SK-N-SH (cell line): ENCODE measurements at regions not wholly inside any gene's neighbourhood (a gene's known extent, or its start where the extent isn't known, plus 50 kb on each side); places are given as distances from the start of the nearest gene placed in this dataset.

Source experiments
- CTCF ChIA-PET: fragments of 300-600, 350-600 bp; formaldehyde crosslinking; extraction: SDS; loops from one replicate; lab custom pipeline; 2021; lab: Yijun Ruan, JAX
- POLR2A ChIA-PET: fragments of 350-600 bp; sonication (Branson Sonifier 250); formaldehyde crosslinking; extraction: SDS; loops from one replicate; lab custom pipeline; 2020; ENCODE audit warnings: antibody characterized with exemption, inconsistent platforms; lab: Yijun Ruan, JAX
- DNase-seq: peaks from one replicate; pipeline ENCODE4 v3.0.0; 2012
- H2AFZ ChIP-seq: fragments of 200-600 bp; sonication (generic); 2 replicates; pipeline ENCODE4 v1.8.1; 2016; ENCODE audit warnings: antibody characterized with exemption, mild to moderate bottlenecking, low read depth
- H3F3A ChIP-seq: fragments of 200-600 bp; sonication (generic); replicated peaks from 2 replicates; pipeline ENCODE3; 2016; ENCODE audit warnings: antibody characterized with exemption, mild to moderate bottlenecking; ENCODE audit not compliant: insufficient read depth
- H3K27ac ChIP-seq, 2 experiments: fragments of 200-500 bp in 1 of 2; fragments of 200-600 bp in 1 of 2; sonication (Bioruptor generic) in 1 of 2; sonication (generic), shearing (Covaris generic) in 1 of 2; 2 replicates each; pipeline versions ENCODE4 v1.5.1 to v1.6.1; 2014 to 2016; ENCODE audit warnings: low read depth in 2 of 2, inconsistent platforms in 1 of 2, low read length in 1 of 2, mild to moderate bottlenecking in 1 of 2, mixed read lengths in 1 of 2
- H3K27me3 ChIP-seq: fragments of 200-600 bp; sonication (generic), shearing (Covaris generic); 2 replicates; pipeline ENCODE4 v1.6.1; 2016; ENCODE audit warnings: mixed run types; ENCODE audit not compliant: insufficient read depth
- H3K36me3 ChIP-seq, 2 experiments: fragments of 200-500 bp in 1 of 2; fragments of 200-600 bp in 1 of 2; sonication (Bioruptor generic) in 1 of 2; sonication (generic) in 1 of 2; replicated peaks in 1 of 2; 2 replicates each; pipeline versions ENCODE3 to v1.5.1; 2014 to 2016; ENCODE audit warnings: low read length in 1 of 2, mild to moderate bottlenecking in 1 of 2; ENCODE audit not compliant: insufficient read depth in 2 of 2, control insufficient read depth in 1 of 2
- H3K4me1 ChIP-seq, 2 experiments: fragments of 200-500 bp in 1 of 2; fragments of 200-600 bp in 1 of 2; sonication (Bioruptor generic) in 1 of 2; sonication (generic), shearing (Covaris generic) in 1 of 2; 2 replicates each; pipeline versions ENCODE4 v1.5.1 to v1.6.1; 2014 to 2016; ENCODE audit warnings: low read depth in 1 of 2, low read length in 1 of 2, mixed run types in 1 of 2; ENCODE audit not compliant: insufficient read depth in 2 of 2, control insufficient read depth in 1 of 2
- H3K4me2 ChIP-seq: fragments of 200-600 bp; sonication (generic), shearing (Covaris generic); 2 replicates; pipeline ENCODE4 v1.6.1; 2017; ENCODE audit warnings: mixed run types
- H3K4me3 ChIP-seq, 2 experiments: fragments of 200-500 bp in 1 of 2; fragments of 200-600 bp in 1 of 2; sonication (Bioruptor generic) in 1 of 2; sonication (generic), shearing (Covaris generic) in 1 of 2; 2 replicates each; pipeline versions ENCODE4 v1.5.1 to v1.8.1; 2014 to 2016; ENCODE audit warnings: low read depth in 2 of 2, inconsistent platforms in 1 of 2, low read length in 1 of 2, mild to moderate bottlenecking in 1 of 2, mixed read lengths in 1 of 2, moderate library complexity in 1 of 2
- H3K79me2 ChIP-seq: fragments of 200-600 bp; sonication (generic); 2 replicates; pipeline ENCODE4 v1.8.1; 2017; ENCODE audit warnings: mild to moderate bottlenecking; ENCODE audit not compliant: insufficient read depth
- H3K9ac ChIP-seq: fragments of 200-600 bp; sonication (generic); 2 replicates; pipeline ENCODE4 v1.6.1; 2017; ENCODE audit warnings: mixed run types
- H3K9me2 ChIP-seq: fragments of 200-600 bp; sonication (generic); 2 replicates; pipeline ENCODE4 v1.6.1; 2017; ENCODE audit warnings: mixed run types
- H3K9me3 ChIP-seq: fragments of 200-600 bp; sonication (generic); 2 replicates; pipeline ENCODE4 v1.6.1; 2017; ENCODE audit warnings: mixed run types, mild to moderate bottlenecking, moderate library complexity
- H4K20me1 ChIP-seq: fragments of 200-600 bp; sonication (generic); 2 replicates; pipeline ENCODE4 v1.6.1; 2017; ENCODE audit warnings: mild to moderate bottlenecking, mixed run types; ENCODE audit not compliant: insufficient read depth
- ELF1 ChIP-seq: IDR thresholded peaks from 2 replicates; pipeline ENCODE4 v1.4.0; 2012
- EP300 ChIP-seq, 2 experiments: IDR thresholded peaks; 2 replicates each; pipeline versions ENCODE4 v1.4.0 to v1.6.1; 2012; ENCODE audit warnings: borderline replicate concordance in 1 of 2, low read depth in 1 of 2, low read length in 1 of 2
- FOSL2 ChIP-seq: IDR thresholded peaks from 2 replicates; pipeline ENCODE4 v1.4.0; 2012; ENCODE audit warnings: low read depth, mild to moderate bottlenecking, moderate library complexity, borderline replicate concordance
- JUND ChIP-seq: IDR thresholded peaks from 2 replicates; pipeline ENCODE4 v1.4.0; 2012
- NFIC ChIP-seq: IDR thresholded peaks from 2 replicates; pipeline ENCODE4 v1.4.0; 2012; ENCODE audit warnings: borderline replicate concordance
- NRF1 ChIP-seq: IDR thresholded peaks from 2 replicates; pipeline ENCODE4 v1.6.1; 2012; ENCODE audit warnings: low read depth, mild to moderate bottlenecking, low read length
- POLR2AphosphoS5 ChIP-seq: IDR thresholded peaks from 2 replicates; pipeline ENCODE4 v1.6.1; 2012; ENCODE audit warnings: low read depth, low read length
- RAD21 ChIP-seq: IDR thresholded peaks from 2 replicates; pipeline ENCODE4 v1.6.1; 2012; ENCODE audit warnings: mild to moderate bottlenecking, low read length
- RCOR1 ChIP-seq: fragments of 150-350 bp; IDR thresholded peaks from 2 replicates; pipeline ENCODE4 v1.6.1; 2017; ENCODE audit warnings: antibody characterized with exemption, low read length
- TCF12 ChIP-seq: IDR thresholded peaks from 2 replicates; pipeline ENCODE4 v1.4.0; 2012
- USF2 ChIP-seq: fragments of 150-350 bp; IDR thresholded peaks from 2 replicates; pipeline ENCODE4 v1.6.1; 2017; ENCODE audit warnings: antibody characterized with exemption, low read length, low read depth, borderline replicate concordance
- WGBS: methylation state at CpG from one replicate; pipeline ENCODE4 v1.1.6; 2017; ENCODE audit warnings: low lambda C conversion rate; 5-methylcytosine and 5-hydroxymethylcytosine counted together
- TF ChIP-seq, protein P1 (sequence below): IDR thresholded peaks from 2 replicates; pipeline ENCODE4; 2012
- TF ChIP-seq, protein P2 (sequence below): IDR thresholded peaks from 2 replicates; pipeline ENCODE4 v1.4.0; 2012; ENCODE audit warnings: low read depth
- TF ChIP-seq, protein P3 (sequence below): IDR thresholded peaks from 2 replicates; pipeline ENCODE4 v1.6.1; 2012; ENCODE audit warnings: mild to moderate bottlenecking, low read depth, low read length, moderate library complexity
- TF ChIP-seq, protein P4 (sequence below): fragments of 200-600 bp; sonication (generic); IDR thresholded peaks from 2 replicates; pipeline ENCODE4 v1.6.1; 2017; ENCODE audit warnings: antibody characterized with exemption, mild to moderate bottlenecking, moderate library complexity

DNA sequence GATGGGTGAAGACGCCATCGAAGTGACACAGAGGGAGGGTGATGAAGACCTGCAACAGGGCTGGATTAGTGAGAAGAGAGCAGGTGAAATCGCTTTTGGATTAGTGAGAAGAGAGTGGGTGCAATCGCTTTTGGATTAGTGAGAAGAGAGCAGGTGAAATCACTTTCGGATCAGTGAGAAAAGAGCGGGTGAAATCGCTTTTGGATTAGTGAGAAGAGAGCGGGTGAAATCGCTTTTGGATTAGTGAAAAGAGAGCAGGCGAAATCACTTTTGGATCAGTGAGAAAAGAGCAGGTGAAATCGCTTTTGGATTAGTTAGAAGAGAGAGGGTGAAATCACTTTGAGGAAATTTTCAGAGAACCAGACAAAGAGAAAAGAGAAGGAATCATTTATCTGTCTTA is 67.2 kb upstream of the TRIO start:
- Histone ChIP-seq H3K4me1 (no peaks in the 10 kb centered on the region), H3K9ac (no peak overlapping the region), H3K9me2 (no peaks in the 10 kb centered on the region), H2AFZ (no peak overlapping the region), H3K79me2 (no peaks in the 10 kb centered on the region), H3K27ac (no peak overlapping the region), H3K27me3 (no peaks in the 10 kb centered on the region), H3K4me3 (no peak overlapping the region), H3K4me2 (no peak overlapping the region), H4K20me1 (no peaks in the 10 kb centered on the region), H3K9me3 (no peaks in the 10 kb centered on the region), H3K36me3 (no peaks in the 10 kb centered on the region), H3F3A (peaks cover 3% of the 10 kb centered on the region)
- TF ChIP-seq ELF1 (no peak), FOSL2 (no peak), USF2 (no peak), JUND (no peak), RCOR1 (no peak), TCF12 (no peak), RAD21 (no peak), POLR2AphosphoS5 (no peak), EP300 (IDR thresholded peaks at IDR 0.05; ENCODE audit: borderline replicate concordance in 1 of 2, low read depth in 1 of 2, low read length in 1 of 2) (no peak), NRF1 (no peak), NFIC (no peak)
- TF ChIP-seq, protein P1, sequence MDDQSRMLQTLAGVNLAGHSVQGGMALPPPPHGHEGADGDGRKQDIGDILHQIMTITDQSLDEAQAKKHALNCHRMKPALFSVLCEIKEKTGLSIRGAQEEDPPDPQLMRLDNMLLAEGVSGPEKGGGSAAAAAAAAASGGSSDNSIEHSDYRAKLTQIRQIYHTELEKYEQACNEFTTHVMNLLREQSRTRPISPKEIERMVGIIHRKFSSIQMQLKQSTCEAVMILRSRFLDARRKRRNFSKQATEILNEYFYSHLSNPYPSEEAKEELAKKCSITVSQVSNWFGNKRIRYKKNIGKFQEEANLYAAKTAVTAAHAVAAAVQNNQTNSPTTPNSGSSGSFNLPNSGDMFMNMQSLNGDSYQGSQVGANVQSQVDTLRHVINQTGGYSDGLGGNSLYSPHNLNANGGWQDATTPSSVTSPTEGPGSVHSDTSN, result no peak
- TF ChIP-seq, protein P2, sequence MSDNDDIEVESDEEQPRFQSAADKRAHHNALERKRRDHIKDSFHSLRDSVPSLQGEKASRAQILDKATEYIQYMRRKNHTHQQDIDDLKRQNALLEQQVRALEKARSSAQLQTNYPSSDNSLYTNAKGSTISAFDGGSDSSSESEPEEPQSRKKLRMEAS, result no peak
- TF ChIP-seq, protein P3, sequence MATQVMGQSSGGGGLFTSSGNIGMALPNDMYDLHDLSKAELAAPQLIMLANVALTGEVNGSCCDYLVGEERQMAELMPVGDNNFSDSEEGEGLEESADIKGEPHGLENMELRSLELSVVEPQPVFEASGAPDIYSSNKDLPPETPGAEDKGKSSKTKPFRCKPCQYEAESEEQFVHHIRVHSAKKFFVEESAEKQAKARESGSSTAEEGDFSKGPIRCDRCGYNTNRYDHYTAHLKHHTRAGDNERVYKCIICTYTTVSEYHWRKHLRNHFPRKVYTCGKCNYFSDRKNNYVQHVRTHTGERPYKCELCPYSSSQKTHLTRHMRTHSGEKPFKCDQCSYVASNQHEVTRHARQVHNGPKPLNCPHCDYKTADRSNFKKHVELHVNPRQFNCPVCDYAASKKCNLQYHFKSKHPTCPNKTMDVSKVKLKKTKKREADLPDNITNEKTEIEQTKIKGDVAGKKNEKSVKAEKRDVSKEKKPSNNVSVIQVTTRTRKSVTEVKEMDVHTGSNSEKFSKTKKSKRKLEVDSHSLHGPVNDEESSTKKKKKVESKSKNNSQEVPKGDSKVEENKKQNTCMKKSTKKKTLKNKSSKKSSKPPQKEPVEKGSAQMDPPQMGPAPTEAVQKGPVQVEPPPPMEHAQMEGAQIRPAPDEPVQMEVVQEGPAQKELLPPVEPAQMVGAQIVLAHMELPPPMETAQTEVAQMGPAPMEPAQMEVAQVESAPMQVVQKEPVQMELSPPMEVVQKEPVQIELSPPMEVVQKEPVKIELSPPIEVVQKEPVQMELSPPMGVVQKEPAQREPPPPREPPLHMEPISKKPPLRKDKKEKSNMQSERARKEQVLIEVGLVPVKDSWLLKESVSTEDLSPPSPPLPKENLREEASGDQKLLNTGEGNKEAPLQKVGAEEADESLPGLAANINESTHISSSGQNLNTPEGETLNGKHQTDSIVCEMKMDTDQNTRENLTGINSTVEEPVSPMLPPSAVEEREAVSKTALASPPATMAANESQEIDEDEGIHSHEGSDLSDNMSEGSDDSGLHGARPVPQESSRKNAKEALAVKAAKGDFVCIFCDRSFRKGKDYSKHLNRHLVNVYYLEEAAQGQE, result no peak
- TF ChIP-seq, protein P4, sequence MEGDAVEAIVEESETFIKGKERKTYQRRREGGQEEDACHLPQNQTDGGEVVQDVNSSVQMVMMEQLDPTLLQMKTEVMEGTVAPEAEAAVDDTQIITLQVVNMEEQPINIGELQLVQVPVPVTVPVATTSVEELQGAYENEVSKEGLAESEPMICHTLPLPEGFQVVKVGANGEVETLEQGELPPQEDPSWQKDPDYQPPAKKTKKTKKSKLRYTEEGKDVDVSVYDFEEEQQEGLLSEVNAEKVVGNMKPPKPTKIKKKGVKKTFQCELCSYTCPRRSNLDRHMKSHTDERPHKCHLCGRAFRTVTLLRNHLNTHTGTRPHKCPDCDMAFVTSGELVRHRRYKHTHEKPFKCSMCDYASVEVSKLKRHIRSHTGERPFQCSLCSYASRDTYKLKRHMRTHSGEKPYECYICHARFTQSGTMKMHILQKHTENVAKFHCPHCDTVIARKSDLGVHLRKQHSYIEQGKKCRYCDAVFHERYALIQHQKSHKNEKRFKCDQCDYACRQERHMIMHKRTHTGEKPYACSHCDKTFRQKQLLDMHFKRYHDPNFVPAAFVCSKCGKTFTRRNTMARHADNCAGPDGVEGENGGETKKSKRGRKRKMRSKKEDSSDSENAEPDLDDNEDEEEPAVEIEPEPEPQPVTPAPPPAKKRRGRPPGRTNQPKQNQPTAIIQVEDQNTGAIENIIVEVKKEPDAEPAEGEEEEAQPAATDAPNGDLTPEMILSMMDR, result no peak
- no peak for DNase-seq
- 84% methylated on average over 11 of the region's 11 CpGs for WGBS
- CTCF ChIA-PET, result no interaction called here
- POLR2A ChIA-PET, result no interaction called here
